DND-41 (cell line): ENCODE measurements at regions not wholly inside any gene's neighbourhood (a gene's known extent, or its start where the extent isn't known, plus 50 kb on each side); places are given as distances from the start of the nearest gene placed in this dataset.

ENCODE experiments used
- ATAC-seq: fragments of 200-7000 bp; cut with Tn5 transposase; 3 replicates; pipeline ENCODE4 v1.9.1; 2021; ENCODE audit warnings: low read depth; ENCODE audit not compliant: insufficient read depth
- DNase-seq: peaks from one replicate; pipeline ENCODE4 v3.0.0-alpha.2; 2020
- H2AFZ ChIP-seq: 2 replicates; pipeline ENCODE4 v1.6.0; 2012; ENCODE audit warnings: low read depth, low read length
- H3K27ac ChIP-seq: 2 replicates; pipeline ENCODE4 v1.5.1; 2012; ENCODE audit warnings: low read length, inconsistent platforms
- H3K27me3 ChIP-seq: fragments of 200-600 bp; sonication (generic); 2 replicates; pipeline ENCODE4 v1.6.0; 2012; ENCODE audit warnings: low read length, mild to moderate bottlenecking, inconsistent platforms; ENCODE audit not compliant: insufficient read depth, poor library complexity
- H3K36me3 ChIP-seq: 2 replicates; pipeline ENCODE4 v1.5.1; 2012; ENCODE audit warnings: low read length, inconsistent platforms; ENCODE audit not compliant: insufficient read depth
- H3K4me1 ChIP-seq: 2 replicates; pipeline ENCODE4 v1.5.1; 2012; ENCODE audit warnings: mild to moderate bottlenecking, low read length; ENCODE audit not compliant: insufficient read depth
- H3K4me2 ChIP-seq: 2 replicates; pipeline ENCODE4 v1.6.0; 2012; ENCODE audit warnings: mild to moderate bottlenecking, moderate library complexity, low read length, inconsistent platforms; ENCODE audit not compliant: insufficient read depth
- H3K4me3 ChIP-seq, 2 experiments: fragments of 200-600 bp in 1 of 2; shearing (Covaris generic) in 1 of 2; 2 replicates each; pipeline ENCODE4 v1.5.1; 2012 to 2016; ENCODE audit warnings: inconsistent platforms in 2 of 2, low read length in 2 of 2, mild to moderate bottlenecking in 2 of 2, low read depth in 1 of 2, moderate library complexity in 1 of 2
- H3K79me2 ChIP-seq: 2 replicates; pipeline ENCODE4 v1.6.0; 2012; ENCODE audit warnings: low read length, inconsistent platforms; ENCODE audit not compliant: insufficient read depth
- H3K9ac ChIP-seq: 2 replicates; pipeline ENCODE4 v1.6.0; 2012; ENCODE audit warnings: low read depth, mild to moderate bottlenecking, inconsistent platforms, low read length, moderate library complexity
- H3K9me3 ChIP-seq: 2 replicates; pipeline ENCODE4 v1.5.1; 2012; ENCODE audit warnings: low read length, moderate library complexity, mild to moderate bottlenecking, inconsistent platforms; ENCODE audit not compliant: insufficient read depth, severe bottlenecking
- H4K20me1 ChIP-seq: 2 replicates; pipeline ENCODE4 v1.6.0; 2012; ENCODE audit warnings: low read length; ENCODE audit not compliant: insufficient read depth
- CTCF ChIP-seq: IDR thresholded peaks from 2 replicates; pipeline ENCODE4 v1.5.1; 2012; ENCODE audit warnings: borderline replicate concordance, low read length, moderate library complexity, mild to moderate bottlenecking; ENCODE audit not compliant: poor library complexity, severe bottlenecking; ENCODE audit errors: extremely low read depth
- EZH2 ChIP-seq: IDR thresholded peaks from 3 replicates; pipeline ENCODE4 v1.6.1; 2012; ENCODE audit warnings: borderline replicate concordance, low read depth, mild to moderate bottlenecking, moderate library complexity, low read length, inconsistent platforms; ENCODE audit not compliant: severe bottlenecking

DNA sequence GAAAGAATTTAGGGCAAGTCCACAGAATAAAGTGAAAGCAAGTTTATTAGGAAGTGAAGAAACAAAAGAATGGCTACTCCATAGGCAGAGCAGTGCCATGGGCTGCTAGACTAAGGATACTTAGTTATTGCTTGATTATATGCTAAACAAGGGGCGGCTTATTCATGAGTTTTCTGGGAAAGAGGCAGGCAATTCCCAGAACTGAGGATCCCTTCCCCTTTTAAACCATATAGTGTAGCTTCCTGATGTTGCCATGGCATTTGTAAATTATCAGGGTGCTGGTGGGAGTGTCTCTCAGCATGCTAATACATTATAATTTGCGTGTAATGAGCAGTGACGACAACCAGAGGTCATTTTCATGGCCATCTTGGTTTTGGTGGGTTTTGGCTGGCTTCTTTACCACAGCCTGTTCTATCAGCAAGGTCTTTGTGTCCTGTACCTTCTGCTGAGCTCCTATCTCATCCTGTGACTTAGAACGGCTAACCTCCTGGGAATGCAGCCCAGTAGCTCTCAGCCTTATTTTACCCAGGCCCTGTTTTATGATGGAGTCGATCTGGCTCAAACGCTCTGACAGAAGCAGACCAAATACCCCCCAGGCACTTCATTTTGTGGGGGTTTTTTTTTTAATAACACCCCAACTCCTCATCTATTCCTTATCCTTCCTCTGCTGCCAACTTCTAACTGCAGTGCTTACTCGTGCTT is 103.0 kb upstream of the RARB start:
- ATAC-seq (no peak), DNase-seq (no peak)
- Histone ChIP-seq H3K4me3 (no peak overlapping the region), H3K4me2 (no peak overlapping the region), H4K20me1 (no peaks in the 10 kb centered on the region), H3K4me1 (no peaks in the 10 kb centered on the region), H2AFZ (no peak overlapping the region), H3K27ac (no peak overlapping the region), H3K79me2 (no peaks in the 10 kb centered on the region), H3K9ac (no peak overlapping the region), H3K9me3 (no peaks in the 10 kb centered on the region), H3K27me3 (no peaks in the 10 kb centered on the region), H3K36me3 (no peaks in the 10 kb centered on the region)
- TF ChIP-seq CTCF (no peak), EZH2 (no peak)

DNA sequence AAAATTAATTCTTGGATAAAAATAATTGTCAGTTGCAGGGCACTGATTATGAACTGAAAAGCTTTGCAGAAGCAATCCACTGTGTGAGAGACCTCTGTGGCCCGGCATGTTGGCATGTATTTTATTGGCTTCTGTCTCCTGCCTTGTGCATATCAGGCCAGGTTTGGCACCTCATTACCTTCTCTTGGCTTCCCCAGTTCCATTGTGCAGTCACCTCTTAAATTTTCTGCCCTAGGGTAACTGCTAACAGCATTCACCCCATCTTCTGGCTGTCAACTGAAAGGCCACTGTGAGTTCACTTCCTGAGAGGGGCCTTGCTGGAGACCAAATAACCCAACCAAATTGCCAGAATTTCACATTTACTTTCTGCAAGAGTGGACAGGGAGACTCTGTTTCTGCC is 92.7 kb upstream of the RARB start:
- no peak for TF ChIP-seq CTCF
- TF ChIP-seq EZH2: no peak
- ATAC-seq: no peak

GRCh38 chr3:25338158-25338725 is 89.8 kb upstream of the RARB start:
- H3K27me3 ChIP-seq: no peaks in the 10 kb centered on the region
- no peak for ATAC-seq
- no peak overlapping the region for H3K4me2 ChIP-seq
- H3K4me1 ChIP-seq: peaks cover 4% of the 10 kb centered on the region; the same call in 1 of the 2 replicates
- no peak overlapping the region for H3K4me3 ChIP-seq
- TF ChIP-seq EZH2: no peak
- TF ChIP-seq CTCF: no peak
- H3K79me2 ChIP-seq: no peaks in the 10 kb centered on the region
- no peaks in the 10 kb centered on the region for H3K9me3 ChIP-seq
- no peak overlapping the region for H2AFZ ChIP-seq
- H4K20me1 ChIP-seq: no peaks in the 10 kb centered on the region
- DNase-seq: no peak
- no peak overlapping the region for H3K9ac ChIP-seq
- no peaks in the 10 kb centered on the region for H3K36me3 ChIP-seq
- H3K27ac ChIP-seq: no peak overlapping the region

More for the DNA sequence above, 92.7 kb upstream of the RARB start:
- H4K20me1 ChIP-seq: no peaks in the 10 kb centered on the region
- H3K27me3 ChIP-seq: no peaks in the 10 kb centered on the region
- H3K27ac ChIP-seq: no peak overlapping the region
- no peak overlapping the region for H3K4me2 ChIP-seq
- H3K9ac ChIP-seq: no peak overlapping the region
- no peaks in the 10 kb centered on the region for H3K9me3 ChIP-seq
- H3K4me1 ChIP-seq: no peaks in the 10 kb centered on the region
- H3K4me3 ChIP-seq: no peak overlapping the region
- H3K36me3 ChIP-seq: no peaks in the 10 kb centered on the region
- no peaks in the 10 kb centered on the region for H3K79me2 ChIP-seq
- H2AFZ ChIP-seq: no peak overlapping the region
- no peak for DNase-seq
